Panc1 (cell line): ENCODE measurements at regions not wholly inside any gene's neighbourhood (a gene's known extent, or its start where the extent isn't known, plus 50 kb on each side); places are given as distances from the start of the nearest gene placed in this dataset.

Source experiments
- ATAC-seq: fragments of 200-7000 bp; cut with Tn5 transposase; 2 replicates; pipeline ENCODE4 v1.9.1; 2020; ENCODE audit warnings: mild to moderate bottlenecking, moderate library complexity
- BruUV-seq: library from RNA; stranded (reverse); fragments of 400-500 nt; replicated peaks from 2 replicates; lab custom pipeline; 2021; lab: Mats Ljungman, UMichigan
- CTCF ChIA-PET: fragments of 300-600 bp; sonication (Branson Sonifier 250); formaldehyde crosslinking; loops from one replicate; lab custom pipeline; 2022; ENCODE audit warnings: antibody characterized with exemption; lab: Charles Lee
- POLR2A ChIA-PET: fragments of 300-600 bp; sonication (Branson Sonifier 250); formaldehyde crosslinking; loops from one replicate; lab custom pipeline; 2022; ENCODE audit warnings: antibody characterized with exemption; lab: Charles Lee
- DNase-seq: peaks from one replicate; pipeline ENCODE4 v3.0.0-alpha.2; 2010; ENCODE audit warnings: low read depth, low spot score
- H3K27ac ChIP-seq: 2 replicates; pipeline ENCODE4 v1.5.1; 2011; ENCODE audit warnings: mild to moderate bottlenecking, low read length, inconsistent platforms
- H3K27me3 ChIP-seq: fragments of 200-500 bp; sonication (Bioruptor generic); 2 replicates; pipeline ENCODE4 v1.6.0; 2014; ENCODE audit warnings: low read length, inconsistent platforms; ENCODE audit not compliant: control insufficient read depth, insufficient read depth
- H3K36me3 ChIP-seq: fragments of 200-500 bp; sonication (Bioruptor generic); 2 replicates; pipeline ENCODE4 v1.5.1; 2014; ENCODE audit warnings: inconsistent platforms, mild to moderate bottlenecking, low read length, moderate library complexity; ENCODE audit not compliant: control insufficient read depth, insufficient read depth
- H3K4me1 ChIP-seq: 2 replicates; pipeline ENCODE4 v1.5.1; 2011; ENCODE audit warnings: inconsistent platforms, mild to moderate bottlenecking, low read length, moderate library complexity; ENCODE audit not compliant: control insufficient read depth, insufficient read depth
- H3K4me3 ChIP-seq, 2 experiments: 2 replicates each; pipeline ENCODE4 v1.5.1; 2011 to 2012; ENCODE audit warnings: low read depth in 2 of 2, low read length in 2 of 2, mild to moderate bottlenecking in 2 of 2, inconsistent platforms in 1 of 2, moderate library complexity in 1 of 2
- H3K9me3 ChIP-seq: fragments of 200-500 bp; sonication (Bioruptor generic); 2 replicates; pipeline ENCODE4 v1.5.1; 2014; ENCODE audit warnings: low read depth, mild to moderate bottlenecking, inconsistent platforms, low read length, moderate library complexity; ENCODE audit not compliant: control insufficient read depth, insufficient read depth
- CTCF ChIP-seq: fragments of 450-650 bp; IDR thresholded peaks from 2 replicates; pipeline ENCODE4 v1.5.1; 2017; ENCODE audit warnings: mild to moderate bottlenecking
- POLR2AphosphoS5 ChIP-seq: IDR thresholded peaks from 2 replicates; pipeline ENCODE4 v1.6.1; 2012; ENCODE audit warnings: mild to moderate bottlenecking, low read depth, low read length, moderate library complexity
- REST ChIP-seq, 2 experiments: IDR thresholded peaks; 2 replicates each; pipeline ENCODE4 v1.6.1; 2011 to 2012; ENCODE audit warnings: low read depth in 2 of 2, control low read depth in 1 of 2, low read length in 1 of 2, mild to moderate bottlenecking in 1 of 2, moderate library complexity in 1 of 2; ENCODE audit not compliant: insufficient read depth in 1 of 2
- SIN3A ChIP-seq: IDR thresholded peaks from 2 replicates; pipeline ENCODE4 v1.6.1; 2012; ENCODE audit warnings: low read depth, mild to moderate bottlenecking, low read length, moderate library complexity, borderline replicate concordance; ENCODE audit not compliant: insufficient read depth
- TCF7L2 ChIP-seq: IDR thresholded peaks from 2 replicates; pipeline ENCODE4 v1.6.1; 2011; ENCODE audit warnings: mild to moderate bottlenecking, low read depth, low read length, inconsistent platforms
- in situ Hi-C: cut with HindIII; loops from 2 replicates; pipeline ENCODE4 v1.10.0; 2016; ENCODE audit warnings: low sequenced_read_pairs, low pct_unique_long_range_greater_than_20kb
- intact Hi-C: fragments of 100-400 bp; cut with micrococcal nuclease; formaldehyde crosslinking; loops from one replicate; pipeline ENCODE4 v1.10.0; 2022; ENCODE audit not compliant: unreplicated experiment

DNA sequence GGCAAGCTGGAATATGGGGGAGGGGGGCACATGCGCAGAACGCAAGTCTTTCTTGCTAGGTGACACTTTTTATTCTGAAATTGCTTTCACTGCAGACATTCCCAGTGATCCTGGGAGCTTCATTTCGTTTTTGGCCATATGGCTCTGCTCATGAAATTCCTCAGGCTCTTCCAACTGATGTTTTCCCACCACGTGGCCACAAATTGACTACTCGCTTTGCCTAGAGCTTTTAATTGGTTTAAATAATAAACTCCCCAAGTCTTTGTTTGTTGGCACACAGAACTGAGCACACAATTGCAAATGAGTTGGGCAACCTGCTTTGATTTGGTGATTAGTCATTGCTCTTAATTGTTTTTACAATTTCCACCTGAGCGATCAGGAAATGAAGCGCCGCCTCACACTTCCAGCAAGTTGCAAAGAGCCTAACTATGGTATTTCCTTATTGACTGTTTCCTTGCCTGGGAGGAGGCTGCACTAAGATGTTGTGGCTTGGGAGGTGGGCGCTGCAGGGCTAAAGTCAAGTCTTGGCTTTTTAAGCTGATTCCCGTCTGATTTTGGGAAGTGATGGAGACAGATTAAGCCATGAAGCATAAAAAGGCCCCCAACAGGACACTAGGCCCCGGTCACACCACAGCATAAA is 282.5 kb downstream of the ZIC3 start:
- CTCF ChIA-PET, result no interaction called here
- H3K27me3 ChIP-seq, result no peaks in the 10 kb centered on the region

GRCh38 chrX:137852502-137852901 is 286.6 kb downstream of the ZIC3 start:
- Histone ChIP-seq H3K4me1 (no peaks in the 10 kb centered on the region), H3K4me3 (no peak overlapping the region), H3K27me3 (no peaks in the 10 kb centered on the region), H3K9me3 (no peaks in the 10 kb centered on the region), H3K27ac (no peak overlapping the region), H3K36me3 (no peaks in the 10 kb centered on the region)
- ChIA-PET POLR2A (no interaction called here), CTCF (no interaction called here)
- no peak for ATAC-seq
- no TSS peak for BruUV-seq
- in situ Hi-C loops, result no loop called here
- TF ChIP-seq CTCF, result no peak
- intact Hi-C loops, result no loop called here
- no peak for DNase-seq

More for the DNA sequence above, 282.5 kb downstream of the ZIC3 start:
- H3K4me3 ChIP-seq, result no peak overlapping the region
- no peak for TF ChIP-seq TCF7L2
- no peak for TF ChIP-seq CTCF
- no peak for TF ChIP-seq POLR2AphosphoS5
- TF ChIP-seq SIN3A, result no peak
- H3K27ac ChIP-seq, result no peak overlapping the region
- H3K9me3 ChIP-seq, result no peaks in the 10 kb centered on the region
- POLR2A ChIA-PET, result no interaction called here
- ATAC-seq (no peak), DNase-seq (no peak)
- intact Hi-C loops (no loop called here), in situ Hi-C loops (no loop called here)
- BruUV-seq, result no TSS peak
- H3K4me1 ChIP-seq, result no peaks in the 10 kb centered on the region
- no peaks in the 10 kb centered on the region for H3K36me3 ChIP-seq

GRCh38 chrX:137855490-137855889 is 289.6 kb downstream of the ZIC3 start:
- ATAC-seq, result no peak
- H3K9me3 ChIP-seq, result no peaks in the 10 kb centered on the region
- no peak overlapping the region for H3K4me3 ChIP-seq
- no peaks in the 10 kb centered on the region for H3K36me3 ChIP-seq
- CTCF ChIA-PET, result no interaction called here
- H3K27me3 ChIP-seq, result no peaks in the 10 kb centered on the region
- BruUV-seq, result no TSS peak
- H3K4me1 ChIP-seq, result no peaks in the 10 kb centered on the region
- in situ Hi-C loops (no loop called here), intact Hi-C loops (no loop called here)
- POLR2A ChIA-PET, result no interaction called here
- no peak overlapping the region for H3K27ac ChIP-seq
- no peak for TF ChIP-seq CTCF
- TF ChIP-seq POLR2AphosphoS5, result no peak
- no peak for TF ChIP-seq REST (IDR thresholded peaks at IDR 0.05; ENCODE audit: insufficient read depth in 1 of 2, low read depth in 2 of 2, low read length in 1 of 2)
- TF ChIP-seq SIN3A, result no peak
- no peak for TF ChIP-seq TCF7L2
- DNase-seq, result no peak
